CD8-positive, alpha-beta memory T cell (primary cell): ENCODE measurements at regions not wholly inside any gene's neighbourhood (a gene's known extent, or its start where the extent isn't known, plus 50 kb on each side); places are given as distances from the start of the nearest gene placed in this dataset.
A peak's percentile ranks its signal among the peaks of the same experiment; 100 is the strongest.

Experiments used
- CTCF ChIA-PET: fragments of 350-600 bp; sonication (Branson Sonifier 250); formaldehyde crosslinking; loops from one replicate; lab custom pipeline; 2021; ENCODE audit warnings: antibody characterized with exemption; lab: Charles Lee
- POLR2A ChIA-PET: fragments of 350-600 bp; sonication (Branson Sonifier 250); formaldehyde crosslinking; loops from one replicate; lab custom pipeline; 2021; ENCODE audit warnings: antibody characterized with exemption; lab: Charles Lee
- DNase-seq, 5 donors: peaks; one replicate each; pipeline versions ENCODE4 v3.0.0 to v3.0.0-alpha.2; 2020 to 2022; ENCODE audit warnings: mixed read lengths in 1 of 5
- H3K27ac ChIP-seq: one replicate; pipeline ENCODE4 v1.7.0; 2013; ENCODE audit warnings: low read depth, mild to moderate bottlenecking, low read length, moderate library complexity
- H3K27me3 ChIP-seq: 2 replicates; pipeline ENCODE4 v1.7.0; 2013; ENCODE audit warnings: low read length, mild to moderate bottlenecking; ENCODE audit not compliant: insufficient read depth, poor library complexity, severe bottlenecking
- H3K36me3 ChIP-seq: 2 replicates; pipeline ENCODE4 v1.7.0; 2013; ENCODE audit warnings: mild to moderate bottlenecking, low read length, moderate library complexity; ENCODE audit not compliant: insufficient read depth
- H3K4me1 ChIP-seq: 2 replicates; pipeline ENCODE4 v1.7.0; 2013; ENCODE audit warnings: mild to moderate bottlenecking, low read length, moderate library complexity; ENCODE audit not compliant: insufficient read depth
- H3K4me3 ChIP-seq: 2 replicates; pipeline ENCODE4 v1.7.0; 2013; ENCODE audit warnings: mild to moderate bottlenecking, low read length
- H3K9me3 ChIP-seq: 2 replicates; pipeline ENCODE4 v1.7.0; 2013; ENCODE audit warnings: mild to moderate bottlenecking, low read length
- H3K27ac Mint-ChIP-seq, 8 donors: one replicate each; pipeline ENCODE4 v1.8.0; 2020 to 2021; ENCODE audit warnings: mixed read lengths in 8 of 8, mild to moderate bottlenecking in 6 of 8, inconsistent platforms in 3 of 8, moderate library complexity in 3 of 8
- H3K27me3 Mint-ChIP-seq, 2 donors: one replicate each; pipeline ENCODE4 v1.8.0; 2020 to 2021; ENCODE audit warnings: mixed read lengths in 2 of 2, mild to moderate bottlenecking in 1 of 2, moderate library complexity in 1 of 2
- H3K36me3 Mint-ChIP-seq, 3 donors: one replicate each; pipeline ENCODE4 v1.8.0; 2020 to 2021; ENCODE audit warnings: mixed read lengths in 3 of 3, inconsistent platforms in 1 of 3, mild to moderate bottlenecking in 1 of 3
- H3K4me1 Mint-ChIP-seq, 3 donors: one replicate each; pipeline ENCODE4 v1.8.0; 2020 to 2021; ENCODE audit warnings: mixed read lengths in 3 of 3, inconsistent platforms in 1 of 3, mild to moderate bottlenecking in 1 of 3
- H3K4me3 Mint-ChIP-seq, 7 donors: one replicate each; pipeline ENCODE4 v1.8.0; 2020 to 2021; ENCODE audit warnings: mixed read lengths in 7 of 7, mild to moderate bottlenecking in 6 of 7, moderate library complexity in 4 of 7, inconsistent platforms in 2 of 7
- H3K9me3 Mint-ChIP-seq, 5 donors: one replicate each; pipeline ENCODE4 v1.8.0; 2020 to 2022; ENCODE audit warnings: mixed read lengths in 5 of 5, mild to moderate bottlenecking in 3 of 5, moderate library complexity in 2 of 5, inconsistent platforms in 1 of 5

- Histone ChIP-seq H3K27ac (no peak overlapping the region), H3K36me3 (no peaks in the 10 kb centered on the region), H3K4me1 (no peaks in the 10 kb centered on the region), H3K9me3 (no peaks in the 10 kb centered on the region), H3K4me3 (no peak overlapping the region), H3K27me3 (no peaks in the 10 kb centered on the region)
- Mint-ChIP-seq H3K27me3 (peaks cover 5 to 42% of the 10 kb centered on the region in 2 donors), H3K4me3 (no peak overlapping the region), H3K27ac (no peak overlapping the region), H3K9me3 (no peaks in the 10 kb centered on the region), H3K36me3 (no peaks in the 10 kb centered on the region), H3K4me1 (no peaks in the 10 kb centered on the region)
- ChIA-PET POLR2A (no interaction called here), CTCF (no interaction called here)
- DNase-seq = no peak
These were observed 152.0 kb upstream of the ECI2 start for GRCh38 chr6:4287372-4287771.

- peaks cover 0 to 2% (median 0%) of the 10 kb centered on the region in 5 donors for H3K9me3 Mint-ChIP-seq
- peaks cover 24 to 64% of the 10 kb centered on the region in 2 donors for H3K27me3 Mint-ChIP-seq
- no peak overlapping the region for H3K4me3 Mint-ChIP-seq
- CTCF ChIA-PET = no interaction called here
- H3K36me3 Mint-ChIP-seq = no peaks in the 10 kb centered on the region
- Histone ChIP-seq H3K4me1 (no peaks in the 10 kb centered on the region), H3K4me3 (no peak overlapping the region), H3K9me3 (no peaks in the 10 kb centered on the region), H3K27ac (no peak overlapping the region), H3K36me3 (no peaks in the 10 kb centered on the region), H3K27me3 (no peaks in the 10 kb centered on the region)
- DNase-seq = no peak
- POLR2A ChIA-PET = no interaction called here
- H3K4me1 Mint-ChIP-seq = peaks cover 4 to 6% (median 5%) of the 10 kb centered on the region in 3 donors
- no peak overlapping the region for H3K27ac Mint-ChIP-seq
These were observed 147.6 kb upstream of the ECI2 start for GRCh38 chr6:4282926-4283325.

- no peak overlapping the region for H3K4me3 ChIP-seq
- no peaks in the 10 kb centered on the region for H3K27me3 ChIP-seq
- no peaks in the 10 kb centered on the region for H3K4me1 ChIP-seq
- H3K4me3 Mint-ChIP-seq = peak overlapping the region in 3 of 7 donors; percentile 6 to 72 (median 60)
- H3K27ac ChIP-seq = no peak overlapping the region
- ChIA-PET POLR2A (no interaction called here), CTCF (no interaction called here)
- peak in 1 of 5 donors; percentile 1 for DNase-seq
- H3K4me1 Mint-ChIP-seq = peaks cover 4 to 6% (median 5%) of the 10 kb centered on the region in 3 donors
- peaks cover 25 to 64% of the 10 kb centered on the region in 2 donors for H3K27me3 Mint-ChIP-seq
- no peaks in the 10 kb centered on the region for H3K36me3 ChIP-seq
- no peaks in the 10 kb centered on the region for H3K9me3 ChIP-seq
- no peaks in the 10 kb centered on the region for H3K36me3 Mint-ChIP-seq
- H3K27ac Mint-ChIP-seq = no peak overlapping the region
- H3K9me3 Mint-ChIP-seq = peaks cover 0 to 2% (median 0%) of the 10 kb centered on the region in 5 donors
These were observed 146.2 kb upstream of the ECI2 start for GRCh38 chr6:4281341-4282293.

- Histone ChIP-seq H3K4me1 (no peaks in the 10 kb centered on the region), H3K27ac (no peak overlapping the region), H3K4me3 (no peak overlapping the region), H3K27me3 (no peaks in the 10 kb centered on the region), H3K9me3 (no peaks in the 10 kb centered on the region), H3K36me3 (no peaks in the 10 kb centered on the region)
- ChIA-PET CTCF (interaction anchor here (0.6 kb wide), 1 partner anchor 531 kb away, joined by 4 read pairs; no protein-coding TSS in a partner anchor), POLR2A (no interaction called here)
- no peak overlapping the region for H3K4me3 Mint-ChIP-seq
- peaks cover 0 to 2% (median 0%) of the 10 kb centered on the region in 5 donors for H3K9me3 Mint-ChIP-seq
- H3K4me1 Mint-ChIP-seq = peaks cover 4 to 6% (median 5%) of the 10 kb centered on the region in 3 donors
- no peak for DNase-seq
- peaks cover 28 to 61% of the 10 kb centered on the region in 2 donors for H3K27me3 Mint-ChIP-seq
- no peak overlapping the region for H3K27ac Mint-ChIP-seq
- H3K36me3 Mint-ChIP-seq = no peaks in the 10 kb centered on the region
These were observed 145.3 kb upstream of the ECI2 start for GRCh38 chr6:4280707-4281106.

GRCh38 chr6:4280031-4280430 lies 144.7 kb upstream of the ECI2 start:
- Histone ChIP-seq H3K4me1 (no peaks in the 10 kb centered on the region), H3K27ac (no peak overlapping the region), H3K9me3 (no peaks in the 10 kb centered on the region), H3K36me3 (no peaks in the 10 kb centered on the region), H3K4me3 (no peak overlapping the region), H3K27me3 (no peaks in the 10 kb centered on the region)
- H3K27ac Mint-ChIP-seq = no peak overlapping the region
- H3K27me3 Mint-ChIP-seq = peaks cover 26 to 55% of the 10 kb centered on the region in 2 donors
- CTCF ChIA-PET = interaction anchor here (0.6 kb wide), 1 partner anchor 530 kb away, joined by 4 read pairs; no protein-coding TSS in a partner anchor
- peaks cover 0 to 2% (median 0%) of the 10 kb centered on the region in 5 donors for H3K9me3 Mint-ChIP-seq
- no peaks in the 10 kb centered on the region for H3K36me3 Mint-ChIP-seq
- POLR2A ChIA-PET = no interaction called here
- peaks cover 4 to 6% (median 5%) of the 10 kb centered on the region in 3 donors for H3K4me1 Mint-ChIP-seq
- DNase-seq = no peak
- no peak overlapping the region for H3K4me3 Mint-ChIP-seq

GRCh38 chr6:4274382-4275082 lies 139.2 kb upstream of the ECI2 start:
- Histone ChIP-seq H3K36me3 (no peaks in the 10 kb centered on the region), H3K4me3 (no peak overlapping the region), H3K4me1 (no peaks in the 10 kb centered on the region), H3K9me3 (no peaks in the 10 kb centered on the region), H3K27me3 (no peaks in the 10 kb centered on the region), H3K27ac (no peak overlapping the region)
- CTCF ChIA-PET = no interaction called here
- Mint-ChIP-seq H3K4me3 (no peak overlapping the region), H3K36me3 (no peaks in the 10 kb centered on the region), H3K27me3 (peaks cover 7 to 11% of the 10 kb centered on the region in 2 donors), H3K9me3 (no peaks in the 10 kb centered on the region), H3K4me1 (no peaks in the 10 kb centered on the region), H3K27ac (no peak overlapping the region)
- POLR2A ChIA-PET = no interaction called here
- DNase-seq = no peak

GRCh38 chr6:4272996-4273395 lies 137.6 kb upstream of the ECI2 start:
- ChIA-PET CTCF (no interaction called here), POLR2A (no interaction called here)

More at GRCh38 chr6:4272996-4273395, 137.6 kb upstream of the ECI2 start:
- no peaks in the 10 kb centered on the region for H3K36me3 Mint-ChIP-seq
- no peaks in the 10 kb centered on the region for H3K27me3 ChIP-seq
- no peak overlapping the region for H3K4me3 ChIP-seq
- no peaks in the 10 kb centered on the region for H3K9me3 Mint-ChIP-seq
- no peaks in the 10 kb centered on the region for H3K36me3 ChIP-seq
- H3K4me3 Mint-ChIP-seq = no peak overlapping the region
- no peak overlapping the region for H3K27ac Mint-ChIP-seq
- no peaks in the 10 kb centered on the region for H3K4me1 ChIP-seq
- no peak for DNase-seq
- no peaks in the 10 kb centered on the region for H3K4me1 Mint-ChIP-seq
- H3K27ac ChIP-seq = no peak overlapping the region
- no peaks in the 10 kb centered on the region for H3K9me3 ChIP-seq
- H3K27me3 Mint-ChIP-seq = peaks cover 5 to 7% of the 10 kb centered on the region in 2 donors
